Mesenchymal stem cell (in vitro differentiated cells and primary cell): ENCODE measurements at regions not wholly inside any gene's neighbourhood (a gene's known extent, or its start where the extent isn't known, plus 50 kb on each side); places are given as distances from the start of the nearest gene placed in this dataset.
A peak's percentile ranks its signal among the peaks of the same experiment; 100 is the strongest.

Experiments used
- DNase-seq: peaks from one replicate; pipeline ENCODE4 v3.0.0-alpha.2; 2013
- H2AFZ ChIP-seq: one replicate; pipeline ENCODE4 v1.6.1; 2013; ENCODE audit warnings: low read depth, mild to moderate bottlenecking, control low read depth, inconsistent platforms, low read length, moderate library complexity
- H2AK5ac ChIP-seq: 2 replicates; pipeline ENCODE4 v1.6.1; 2013; ENCODE audit warnings: low read length, moderate library complexity, mild to moderate bottlenecking, inconsistent platforms; ENCODE audit not compliant: severe bottlenecking
- H2BK120ac ChIP-seq: one replicate; pipeline ENCODE4 v1.6.1; 2013; ENCODE audit warnings: low read depth, mild to moderate bottlenecking, inconsistent platforms, low read length, moderate library complexity
- H2BK12ac ChIP-seq, 2 experiments: one replicate each; pipeline ENCODE4 v1.6.1; 2013; ENCODE audit warnings: inconsistent platforms in 2 of 2, low read length in 2 of 2, mild to moderate bottlenecking in 2 of 2, moderate library complexity in 2 of 2, control low read depth in 1 of 2
- H2BK15ac ChIP-seq: one replicate; pipeline ENCODE4 v1.6.1; 2013; ENCODE audit warnings: mild to moderate bottlenecking, low read depth, inconsistent platforms; ENCODE audit not compliant: poor library complexity, severe bottlenecking
- H2BK5ac ChIP-seq: 2 replicates; pipeline ENCODE4 v1.6.1; 2013; ENCODE audit warnings: low read depth, mild to moderate bottlenecking, low read length, control low read depth, inconsistent platforms; ENCODE audit not compliant: poor library complexity, severe bottlenecking
- H3K14ac ChIP-seq, 2 experiments: one replicate each; pipeline ENCODE4 v1.6.1; 2013; ENCODE audit warnings: inconsistent platforms in 2 of 2, low read length in 2 of 2, control low read depth in 1 of 2, mild to moderate bottlenecking in 1 of 2, moderate library complexity in 1 of 2
- H3K18ac ChIP-seq, 2 experiments: one replicate each; pipeline ENCODE4 v1.6.1; 2013; ENCODE audit warnings: inconsistent platforms in 2 of 2, low read length in 2 of 2, control low read depth in 1 of 2, low read depth in 1 of 2, mild to moderate bottlenecking in 1 of 2
- H3K23ac ChIP-seq, 2 experiments: one replicate each; pipeline ENCODE4 v1.6.1; 2013; ENCODE audit warnings: inconsistent platforms in 2 of 2, low read length in 2 of 2, mild to moderate bottlenecking in 2 of 2, moderate library complexity in 2 of 2, control low read depth in 1 of 2
- H3K27ac ChIP-seq: 2 replicates; pipeline ENCODE4 v1.5.1; 2013; ENCODE audit warnings: mild to moderate bottlenecking, moderate library complexity, low read length, control low read depth, inconsistent platforms; ENCODE audit not compliant: poor library complexity, severe bottlenecking
- H3K27me3 ChIP-seq, 2 experiments: 2 replicates each; pipeline versions ENCODE4 v1.6.1 to v1.7.0; 2013; ENCODE audit warnings: low read length in 2 of 2, mild to moderate bottlenecking in 2 of 2, moderate library complexity in 2 of 2, control low read depth in 1 of 2, inconsistent platforms in 1 of 2; ENCODE audit not compliant: control insufficient read depth in 1 of 2, insufficient read depth in 1 of 2
- H3K36me3 ChIP-seq, 2 experiments: 2 replicates each; pipeline versions ENCODE4 v1.6.1 to v1.7.0; 2013; ENCODE audit warnings: low read length in 2 of 2, control low read depth in 1 of 2, inconsistent platforms in 1 of 2, low read depth in 1 of 2, mild to moderate bottlenecking in 1 of 2; ENCODE audit not compliant: insufficient read depth in 2 of 2, control insufficient read depth in 1 of 2
- H3K4ac ChIP-seq, 2 experiments: one replicate each; pipeline ENCODE4 v1.6.1; 2013; ENCODE audit warnings: inconsistent platforms in 2 of 2, low read length in 2 of 2, mild to moderate bottlenecking in 2 of 2, moderate library complexity in 2 of 2, control low read depth in 1 of 2, low read depth in 1 of 2
- H3K4me1 ChIP-seq: 2 replicates; pipeline ENCODE4 v1.6.1; 2013; ENCODE audit warnings: low read depth, low read length, control low read depth; ENCODE audit not compliant: control insufficient read depth, insufficient read depth
- H3K4me2 ChIP-seq: 2 replicates; pipeline ENCODE4 v1.6.1; 2013; ENCODE audit warnings: low read length, mild to moderate bottlenecking, inconsistent platforms; ENCODE audit not compliant: poor library complexity, severe bottlenecking
- H3K4me3 ChIP-seq, 2 experiments: 2 replicates each; pipeline versions ENCODE4 v1.5.1 to v1.7.0; 2013; ENCODE audit warnings: low read length in 2 of 2, mild to moderate bottlenecking in 2 of 2, control low read depth in 1 of 2, low read depth in 1 of 2; ENCODE audit not compliant: insufficient read depth in 1 of 2
- H3K79me1 ChIP-seq: replicated peaks from 2 replicates; pipeline ENCODE4 v1.6.1; 2013; ENCODE audit warnings: mild to moderate bottlenecking, control low read depth, low read length, inconsistent platforms; ENCODE audit not compliant: poor library complexity, severe bottlenecking
- H3K9ac ChIP-seq: 2 replicates; pipeline ENCODE4 v1.7.0; 2013; ENCODE audit warnings: mild to moderate bottlenecking, low read length, moderate library complexity
- H3K9me3 ChIP-seq: 2 replicates; pipeline ENCODE4 v1.7.0; 2013; ENCODE audit warnings: mild to moderate bottlenecking, low read length; ENCODE audit not compliant: control insufficient read depth
- H4K8ac ChIP-seq: one replicate; pipeline ENCODE4 v1.6.1; 2013; ENCODE audit warnings: inconsistent platforms, mild to moderate bottlenecking, low read length, moderate library complexity
- H4K91ac ChIP-seq: one replicate; pipeline ENCODE4 v1.6.1; 2013; ENCODE audit warnings: mild to moderate bottlenecking, low read length, inconsistent platforms
- WGBS: methylation state at CpG from one replicate; pipeline ENCODE4 v1.1.7; 2013; ENCODE audit warnings: mixed read lengths; 5-methylcytosine and 5-hydroxymethylcytosine counted together

GRCh38 chr13:65844266-65844841, 1385.8 kb downstream of the PCDH9 start:
- no peak overlapping the region for H3K9ac ChIP-seq
- H3K4me2 ChIP-seq: no peak overlapping the region
- no peak overlapping the region for H3K14ac ChIP-seq
- H3K4me1 ChIP-seq: no peaks in the 10 kb centered on the region
- no peak overlapping the region for H3K27ac ChIP-seq
- H3K23ac ChIP-seq: no peak overlapping the region
- no peaks in the 10 kb centered on the region for H3K9me3 ChIP-seq
- no peaks in the 10 kb centered on the region for H3K36me3 ChIP-seq
- no peak overlapping the region for H2BK15ac ChIP-seq
- no peak for DNase-seq
- H4K91ac ChIP-seq: no peak overlapping the region
- H3K4ac ChIP-seq: no peak overlapping the region
- no peak overlapping the region for H3K18ac ChIP-seq
- no peak overlapping the region for H4K8ac ChIP-seq
- no peak overlapping the region for H2BK12ac ChIP-seq
- H2BK5ac ChIP-seq: no peak overlapping the region
- no peaks in the 10 kb centered on the region for H3K27me3 ChIP-seq
- no peak overlapping the region for H2BK120ac ChIP-seq
- no peak overlapping the region for H2AFZ ChIP-seq
- H3K4me3 ChIP-seq: no peak overlapping the region
- H3K79me1 ChIP-seq: no peaks in the 10 kb centered on the region
- 96% methylated on average over 22 of the region's 22 CpGs for WGBS
- no peak overlapping the region for H2AK5ac ChIP-seq

- H3K36me3 ChIP-seq: no peaks in the 10 kb centered on the region
- no peaks in the 10 kb centered on the region for H3K9me3 ChIP-seq
- H3K4ac ChIP-seq: no peak overlapping the region
- H3K27me3 ChIP-seq: no peaks in the 10 kb centered on the region
- no peak overlapping the region for H2BK5ac ChIP-seq
- no peak overlapping the region for H3K4me2 ChIP-seq
- H4K91ac ChIP-seq: no peak overlapping the region
- WGBS: 96% methylated on average over 9 of the region's 13 CpGs
- H2BK15ac ChIP-seq: no peak overlapping the region
- H3K27ac ChIP-seq: no peak overlapping the region
- no peak overlapping the region for H2AFZ ChIP-seq
- no peak overlapping the region for H4K8ac ChIP-seq
- H3K4me1 ChIP-seq: no peaks in the 10 kb centered on the region
- no peak for DNase-seq
- no peak overlapping the region for H2AK5ac ChIP-seq
- peak overlapping the region in 1 of 2 experiments; percentile 8 for H3K14ac ChIP-seq
- no peak overlapping the region for H2BK12ac ChIP-seq
- no peak overlapping the region for H3K18ac ChIP-seq
- no peak overlapping the region for H2BK120ac ChIP-seq
- no peak overlapping the region for H3K9ac ChIP-seq
- no peaks in the 10 kb centered on the region for H3K79me1 ChIP-seq
- no peak overlapping the region for H3K4me3 ChIP-seq
- H3K23ac ChIP-seq: no peak overlapping the region
Measured at GRCh38 chr13:65843314-65843731, 1386.8 kb downstream of the PCDH9 start.

GRCh38 chr13:65841156-65841555, 1389.0 kb downstream of the PCDH9 start:
- 95% methylated on average over 2 of the region's 3 CpGs for WGBS

GRCh38 chr13:65836066-65836465, 1394.1 kb downstream of the PCDH9 start:
- H3K9ac ChIP-seq: no peak overlapping the region
- H3K14ac ChIP-seq: no peak overlapping the region
- no peak overlapping the region for H3K27ac ChIP-seq
- H4K8ac ChIP-seq: no peak overlapping the region
- DNase-seq: no peak
- no peak overlapping the region for H2BK12ac ChIP-seq
- H2BK15ac ChIP-seq: no peak overlapping the region
- H2BK5ac ChIP-seq: no peak overlapping the region
- no peak overlapping the region for H3K4me2 ChIP-seq
- no peaks in the 10 kb centered on the region for H3K4me1 ChIP-seq
- H3K36me3 ChIP-seq: no peaks in the 10 kb centered on the region
- H2AK5ac ChIP-seq: no peak overlapping the region
- no peaks in the 10 kb centered on the region for H3K9me3 ChIP-seq
- H4K91ac ChIP-seq: no peak overlapping the region
- H3K27me3 ChIP-seq: no peaks in the 10 kb centered on the region
- H3K79me1 ChIP-seq: no peaks in the 10 kb centered on the region
- H2AFZ ChIP-seq: no peak overlapping the region
- H3K4me3 ChIP-seq: no peak overlapping the region
- no peak overlapping the region for H3K18ac ChIP-seq
- no peak overlapping the region for H2BK120ac ChIP-seq
- H3K23ac ChIP-seq: no peak overlapping the region
- no peak overlapping the region for H3K4ac ChIP-seq

More at GRCh38 chr13:65841156-65841555, 1389.0 kb downstream of the PCDH9 start:
- H3K4ac ChIP-seq: no peak overlapping the region
- no peak overlapping the region for H4K91ac ChIP-seq
- no peak overlapping the region for H3K4me2 ChIP-seq
- H3K9me3 ChIP-seq: no peaks in the 10 kb centered on the region
- no peak overlapping the region for H4K8ac ChIP-seq
- no peaks in the 10 kb centered on the region for H3K36me3 ChIP-seq
- H2BK120ac ChIP-seq: no peak overlapping the region
- no peak overlapping the region for H2BK5ac ChIP-seq
- no peak for DNase-seq
- no peak overlapping the region for H3K14ac ChIP-seq
- H2BK12ac ChIP-seq: no peak overlapping the region
- H3K4me3 ChIP-seq: no peak overlapping the region
- no peaks in the 10 kb centered on the region for H3K4me1 ChIP-seq
- no peak overlapping the region for H3K18ac ChIP-seq
- H3K9ac ChIP-seq: no peak overlapping the region
- no peaks in the 10 kb centered on the region for H3K79me1 ChIP-seq
- H2AK5ac ChIP-seq: no peak overlapping the region
- no peak overlapping the region for H2BK15ac ChIP-seq
- H3K27me3 ChIP-seq: no peaks in the 10 kb centered on the region
- no peak overlapping the region for H3K27ac ChIP-seq
- no peak overlapping the region for H3K23ac ChIP-seq
- H2AFZ ChIP-seq: no peak overlapping the region
